ENCODE measurements at regions not wholly inside any gene's neighbourhood (a gene's known extent, or its start where the extent isn't known, plus 50 kb on each side); places are given as distances from the start of the nearest gene placed in this dataset.

DNA sequence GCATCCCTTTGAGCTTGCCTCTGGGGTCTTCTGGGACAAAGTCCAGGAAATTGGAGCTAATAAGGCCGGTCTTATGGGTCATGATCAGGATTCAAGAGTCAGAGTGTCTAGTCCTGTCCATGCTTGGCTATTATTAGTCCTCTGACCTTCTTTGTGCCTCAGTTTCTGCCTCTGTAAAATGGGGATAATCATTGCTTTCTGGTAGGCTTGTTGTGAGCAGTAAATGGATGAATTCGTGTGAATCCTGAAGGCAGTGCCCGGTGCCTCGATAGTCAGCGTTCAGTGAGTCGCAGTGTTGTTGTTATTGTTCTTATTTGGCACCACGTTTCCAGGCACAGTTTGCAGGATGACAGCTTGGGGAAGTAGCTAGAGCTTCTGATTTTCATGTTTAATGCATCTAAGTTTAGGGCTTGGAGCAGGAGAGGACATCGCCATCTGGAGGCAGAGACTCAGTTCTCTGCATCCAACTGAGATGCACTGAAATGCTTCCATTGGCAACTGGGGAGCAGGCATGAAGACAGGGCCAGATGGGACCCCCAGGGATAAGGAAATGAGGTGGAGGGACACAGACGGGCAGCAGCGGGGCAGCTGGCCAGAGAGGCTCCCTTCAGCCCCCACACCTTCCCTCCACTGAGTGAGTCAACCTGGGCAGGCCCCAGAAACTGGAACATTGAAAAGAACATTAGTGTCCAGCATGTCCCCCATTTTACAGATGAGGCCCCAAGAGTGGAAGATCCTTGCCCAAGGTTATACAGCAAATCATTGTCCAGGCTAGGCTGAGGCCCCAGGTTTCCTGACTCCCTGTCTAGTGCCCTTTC is 160.3 kb downstream of the PTPRU start:
- H3K4me1 ChIP-seq: no peaks in the 10 kb centered on the region; the same call in 1 of the 2 replicates
- no peaks in the 10 kb centered on the region for H3K27me3 ChIP-seq
- no peaks in the 10 kb centered on the region for H3K36me3 ChIP-seq
- TF ChIP-seq CTCF (IDR thresholded peaks at IDR 0.05; ENCODE audit: low read depth, low read length): peak; percentile 29
- H3K4me3 ChIP-seq (ENCODE audit: low read depth, low read length): no peak overlapping the region
- DNase-seq: no peak
- H3K9me3 ChIP-seq: no peaks in the 10 kb centered on the region

DNA sequence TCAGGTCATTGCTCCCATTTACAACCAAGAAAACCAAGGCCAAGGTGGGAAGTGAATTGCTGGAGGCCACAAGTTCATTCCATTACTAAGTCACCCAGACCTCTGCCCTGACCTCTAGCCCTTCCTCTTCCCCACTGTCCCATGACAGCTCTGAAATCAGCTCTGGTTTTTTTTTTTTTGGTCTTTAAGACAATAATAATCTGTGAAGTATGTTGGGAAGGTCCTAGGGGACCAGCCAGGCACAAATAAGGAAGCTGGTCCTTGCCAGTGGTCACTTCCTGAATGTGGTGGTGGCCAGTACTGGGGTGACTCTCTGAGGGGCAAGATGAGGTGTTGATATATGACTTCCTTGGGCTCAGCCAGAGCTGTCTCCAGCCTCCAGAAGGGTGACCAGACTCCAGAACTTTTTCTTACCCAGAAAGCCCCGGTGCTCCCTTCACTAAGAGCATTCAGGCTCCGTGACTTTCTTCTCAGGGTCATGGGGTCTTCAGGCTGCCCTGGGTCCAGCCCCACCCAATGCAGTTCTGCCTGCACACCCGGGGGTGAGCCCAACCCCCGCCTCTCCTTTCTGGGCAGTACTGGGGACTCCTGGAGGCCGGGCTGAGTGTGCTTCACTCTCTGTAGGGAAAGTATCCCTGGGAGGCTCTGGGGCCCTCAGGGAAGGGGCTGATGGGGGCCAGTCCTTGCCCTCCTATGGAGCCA is 159.6 kb downstream of the PTPRU start:
- H3K9me3 ChIP-seq: no peaks in the 10 kb centered on the region
- no peaks in the 10 kb centered on the region for H3K36me3 ChIP-seq
- H3K27me3 ChIP-seq: no peaks in the 10 kb centered on the region
- TF ChIP-seq CTCF (IDR thresholded peaks at IDR 0.05; ENCODE audit: low read depth, low read length): no peak
- no peaks in the 10 kb centered on the region; the same call in 1 of the 2 replicates for H3K4me1 ChIP-seq
- H3K4me3 ChIP-seq (ENCODE audit: low read depth, low read length): no peak overlapping the region
- DNase-seq: no peak

- DNase-seq: no peak
- Histone ChIP-seq H3K9me3 (no peaks in the 10 kb centered on the region), H3K4me3 (ENCODE audit: low read depth, low read length) (no peak overlapping the region), H3K4me1 (no peaks in the 10 kb centered on the region; the same call in none of the 2 replicates), H3K36me3 (no peaks in the 10 kb centered on the region), H3K27me3 (no peaks in the 10 kb centered on the region)
- no peak for TF ChIP-seq CTCF (IDR thresholded peaks at IDR 0.05; ENCODE audit: low read depth, low read length)
These were observed 158.4 kb downstream of the PTPRU start for GRCh38 chr1:29394521-29395225.

DNA sequence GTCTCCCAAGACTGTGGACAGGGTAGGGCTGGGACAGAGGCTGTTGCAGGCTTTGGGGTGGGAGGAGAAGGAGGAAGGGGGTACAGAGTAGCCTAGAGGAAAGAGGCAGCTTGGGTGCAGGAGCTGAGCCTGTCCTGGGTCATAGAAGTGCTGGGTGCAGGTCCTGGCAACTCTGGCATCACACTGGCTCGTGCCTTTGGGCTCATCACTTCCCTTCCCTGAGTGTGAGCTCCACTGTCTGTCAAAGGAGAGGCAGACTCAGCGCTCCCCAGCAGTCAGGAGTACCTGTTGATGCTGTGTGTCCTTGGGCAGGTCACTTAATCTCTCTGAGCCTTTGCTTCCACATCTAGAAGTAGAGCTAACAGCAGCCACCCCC is 157.1 kb downstream of the PTPRU start:
- no peaks in the 10 kb centered on the region for H3K27me3 ChIP-seq
- no peak overlapping the region for H3K4me3 ChIP-seq (ENCODE audit: low read depth, low read length)
- TF ChIP-seq CTCF (IDR thresholded peaks at IDR 0.05; ENCODE audit: low read depth, low read length): no peak
- no peak for DNase-seq
- H3K9me3 ChIP-seq: no peaks in the 10 kb centered on the region
- no peaks in the 10 kb centered on the region for H3K36me3 ChIP-seq
- H3K4me1 ChIP-seq: no peaks in the 10 kb centered on the region; the same call in none of the 2 replicates

DNA sequence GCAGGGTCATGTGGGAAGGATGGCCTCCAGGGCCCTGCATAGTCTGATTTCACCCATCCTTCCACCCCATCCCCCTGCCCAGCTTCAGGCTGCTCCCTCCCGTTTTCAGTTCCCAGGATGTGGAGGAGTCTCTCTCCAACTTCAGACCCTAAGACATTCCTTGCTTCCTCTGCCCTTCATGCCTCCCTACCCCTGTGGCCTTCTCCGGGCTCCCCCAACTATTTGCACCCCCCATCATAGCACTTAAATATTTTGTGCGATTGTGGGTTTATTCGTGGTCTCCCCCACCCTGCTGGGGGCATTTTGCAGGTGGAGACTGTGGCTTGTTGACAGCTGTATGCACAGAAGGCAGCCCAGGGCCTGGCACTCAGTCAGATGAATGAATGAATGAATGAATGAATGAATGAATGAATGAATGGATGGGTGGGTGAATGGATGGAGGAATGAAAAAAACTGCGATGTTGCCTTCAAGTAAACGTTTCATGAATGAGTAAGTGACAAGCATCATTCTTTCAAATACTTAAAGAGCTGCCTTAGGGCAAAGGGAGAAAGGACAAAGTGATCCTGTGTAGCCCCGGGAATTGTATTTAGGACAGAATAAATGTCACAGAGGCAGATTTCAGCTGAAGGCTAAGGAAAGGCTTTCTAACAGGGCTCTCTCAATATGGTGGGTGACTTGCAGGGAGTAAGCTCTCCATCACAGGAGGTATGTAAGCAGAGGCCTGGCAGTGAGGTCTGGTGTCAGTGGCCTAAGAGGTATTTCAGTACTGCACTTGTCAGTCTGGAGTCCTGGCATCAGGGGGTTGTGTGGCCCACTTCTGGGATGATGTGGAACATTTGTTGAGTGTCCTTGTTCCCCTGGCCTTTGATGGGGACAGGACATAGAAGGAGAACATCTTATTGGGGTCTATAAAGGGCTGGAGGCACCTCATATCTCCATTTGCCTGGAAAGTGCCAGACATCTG is 156.4 kb downstream of the PTPRU start:
- no peaks in the 10 kb centered on the region; the same call in none of the 2 replicates for H3K4me1 ChIP-seq
- no peaks in the 10 kb centered on the region for H3K9me3 ChIP-seq
- TF ChIP-seq CTCF (IDR thresholded peaks at IDR 0.05; ENCODE audit: low read depth, low read length): no peak
- H3K27me3 ChIP-seq: no peaks in the 10 kb centered on the region
- no peak overlapping the region for H3K4me3 ChIP-seq (ENCODE audit: low read depth, low read length)
- no peaks in the 10 kb centered on the region for H3K36me3 ChIP-seq
- no peak for DNase-seq
